H1 (cell line): ENCODE measurements at regions not wholly inside any gene's neighbourhood (a gene's known extent, or its start where the extent isn't known, plus 50 kb on each side); places are given as distances from the start of the nearest gene placed in this dataset.

ENCODE experiments used
- CTCF ChIA-PET: fragments of 300-600 bp; sonication (Branson Sonifier 250); formaldehyde crosslinking; loops from one replicate; lab custom pipeline; 2021; ENCODE audit not compliant: partially characterized antibody; lab: Charles Lee
- POLR2A ChIA-PET: fragments of 300-600 bp; sonication (Branson Sonifier 250); formaldehyde crosslinking; loops from one replicate; lab custom pipeline; 2021; ENCODE audit warnings: inconsistent platforms; ENCODE audit not compliant: partially characterized antibody; lab: Charles Lee
- DNase-seq, 2 experiments: peaks; one replicate each; pipeline versions ENCODE4 v3.0.0 to v3.0.0-alpha.2; 2010 to 2022; ENCODE audit warnings: low spot score in 2 of 2, low read depth in 1 of 2, mixed read lengths in 1 of 2
- FAIRE-seq: peaks from 2 replicates; lab custom pipeline; 2011; peaks lifted over from hg19 to GRCh38; lab: Jason Lieb, UNC
- H2AFZ ChIP-seq: 2 replicates; pipeline ENCODE4 v1.8.1; 2012; ENCODE audit warnings: low read length, inconsistent platforms
- H2AK5ac ChIP-seq: 2 replicates; pipeline ENCODE4 v1.6.1; 2013; ENCODE audit warnings: low read depth, low read length
- H2BK120ac ChIP-seq: replicated peaks from 2 replicates; pipeline ENCODE3; 2013; ENCODE audit warnings: low read depth, low read length, inconsistent platforms
- H2BK12ac ChIP-seq: 2 replicates; pipeline ENCODE4 v1.6.1; 2013; ENCODE audit warnings: low read depth, low read length
- H2BK15ac ChIP-seq: 2 replicates; pipeline ENCODE4 v1.6.1; 2013; ENCODE audit warnings: low read length
- H2BK20ac ChIP-seq: 2 replicates; pipeline ENCODE4 v1.6.1; 2013; ENCODE audit warnings: low read length
- H2BK5ac ChIP-seq: 2 replicates; pipeline ENCODE4 v1.6.1; 2013; ENCODE audit warnings: low read depth, low read length
- H3K14ac ChIP-seq: 2 replicates; pipeline ENCODE4 v1.6.1; 2013; ENCODE audit warnings: inconsistent platforms; ENCODE audit not compliant: insufficient read length
- H3K18ac ChIP-seq: 2 replicates; pipeline ENCODE4 v1.6.1; 2013; ENCODE audit warnings: low read length; ENCODE audit errors: extremely low read depth
- H3K23ac ChIP-seq: 2 replicates; pipeline ENCODE4 v1.6.1; 2013; ENCODE audit warnings: inconsistent platforms; ENCODE audit not compliant: insufficient read length
- H3K23me2 ChIP-seq: 2 replicates; pipeline ENCODE4 v1.6.1; 2013; ENCODE audit warnings: low read depth, low read length
- H3K27ac ChIP-seq: 2 replicates; pipeline ENCODE4 v1.6.1; 2011; ENCODE audit warnings: low read depth, low read length, inconsistent platforms
- H3K27me3 ChIP-seq, 4 experiments: replicated peaks in 1 of 4; 1 replicate in 1 of 4; 2 replicates in 3 of 4; pipeline versions ENCODE4 v1.6.1 to v1.8.1; 2011 to 2013; ENCODE audit warnings: low read length in 3 of 4, mild to moderate bottlenecking in 3 of 4, inconsistent platforms in 2 of 4, mixed read lengths in 2 of 4, moderate library complexity in 1 of 4; ENCODE audit not compliant: control insufficient read depth in 3 of 4, insufficient read depth in 3 of 4; ENCODE audit errors: extremely low read depth in 1 of 4
- H3K36me3 ChIP-seq, 4 experiments: 2 replicates each; pipeline versions ENCODE4 v1.6.1 to v1.8.1; 2011 to 2013; ENCODE audit warnings: mild to moderate bottlenecking in 4 of 4, low read length in 3 of 4, moderate library complexity in 2 of 4, control low read depth in 1 of 4, inconsistent platforms in 1 of 4; ENCODE audit not compliant: insufficient read depth in 4 of 4, control insufficient read depth in 2 of 4
- H3K4ac ChIP-seq: replicated peaks from 2 replicates; pipeline ENCODE3; 2013; ENCODE audit warnings: low read length, low read depth, mixed read lengths, inconsistent platforms; ENCODE audit not compliant: insufficient read length
- H3K4me1 ChIP-seq, 4 experiments: replicated peaks in 1 of 4; 1 replicate in 1 of 4; 2 replicates in 3 of 4; pipeline versions ENCODE4 v1.6.1 to v1.8.1; 2011 to 2013; ENCODE audit warnings: low read length in 3 of 4, inconsistent platforms in 2 of 4, mixed read lengths in 1 of 4; ENCODE audit not compliant: insufficient read depth in 4 of 4, control insufficient read depth in 3 of 4
- H3K4me2 ChIP-seq, 2 experiments: 2 replicates each; pipeline versions ENCODE4 v1.6.1 to v1.8.1; 2011 to 2013; ENCODE audit warnings: low read depth in 2 of 2, low read length in 2 of 2, control low read depth in 1 of 2, inconsistent platforms in 1 of 2, mild to moderate bottlenecking in 1 of 2; ENCODE audit not compliant: insufficient read depth in 1 of 2
- H3K4me3 ChIP-seq, 4 experiments: fragments of 200-600, 300-600 bp in 1 of 4; sonication (generic), shearing (Covaris generic), sonication (Bioruptor Twin) in 1 of 4; 2 replicates each; pipeline versions ENCODE4 v1.5.1 to v1.8.1; 2011 to 2016; ENCODE audit warnings: low read length in 4 of 4, low read depth in 3 of 4, control low read depth in 2 of 4, inconsistent platforms in 2 of 4, mild to moderate bottlenecking in 2 of 4, mixed read lengths in 1 of 4, moderate library complexity in 1 of 4; ENCODE audit not compliant: insufficient read depth in 2 of 4; ENCODE audit errors: extremely low read depth in 1 of 4
- H3K56ac ChIP-seq: replicated peaks from 2 replicates; pipeline ENCODE3; 2013; ENCODE audit warnings: low read depth, mild to moderate bottlenecking, mixed read lengths, low read length, inconsistent platforms; ENCODE audit not compliant: insufficient read length
- H3K79me1 ChIP-seq: 2 replicates; pipeline ENCODE4 v1.6.1; 2013; ENCODE audit warnings: low read depth, low read length, control low read depth
- H3K79me2 ChIP-seq, 2 experiments: 2 replicates each; pipeline versions ENCODE4 v1.6.1 to v1.8.1; 2012 to 2013; ENCODE audit warnings: low read length in 2 of 2, mild to moderate bottlenecking in 2 of 2, inconsistent platforms in 1 of 2; ENCODE audit not compliant: insufficient read depth in 2 of 2, control insufficient read depth in 1 of 2
- H3K9ac ChIP-seq, 4 experiments: replicated peaks in 1 of 4; 1 replicate in 1 of 4; 2 replicates in 3 of 4; pipeline versions ENCODE4 v1.6.1 to v1.8.1; 2011 to 2013; ENCODE audit warnings: low read depth in 3 of 4, low read length in 3 of 4, control low read depth in 2 of 4, mild to moderate bottlenecking in 2 of 4, moderate library complexity in 2 of 4, inconsistent platforms in 1 of 4; ENCODE audit errors: extremely low read depth in 1 of 4
- H3K9me3 ChIP-seq, 2 experiments: 2 replicates each; pipeline versions ENCODE4 v1.6.1 to v1.8.1; 2012 to 2013; ENCODE audit warnings: mild to moderate bottlenecking in 2 of 2, moderate library complexity in 2 of 2, control low read depth in 1 of 2, inconsistent platforms in 1 of 2, low read depth in 1 of 2, low read length in 1 of 2, mixed read lengths in 1 of 2; ENCODE audit not compliant: insufficient read depth in 2 of 2
- H4K20me1 ChIP-seq, 2 experiments: replicated peaks in 1 of 2; 2 replicates each; pipeline versions ENCODE3 to v1.8.1; 2011 to 2013; ENCODE audit warnings: inconsistent platforms in 2 of 2, low read length in 2 of 2, mild to moderate bottlenecking in 1 of 2; ENCODE audit not compliant: insufficient read depth in 2 of 2, control insufficient read depth in 1 of 2
- H4K5ac ChIP-seq: 2 replicates; pipeline ENCODE4 v1.6.1; 2013; ENCODE audit warnings: low read length, low read depth, mixed read lengths, inconsistent platforms; ENCODE audit not compliant: insufficient read length
- H4K8ac ChIP-seq: 2 replicates; pipeline ENCODE4 v1.8.0; 2013; ENCODE audit warnings: mild to moderate bottlenecking, moderate library complexity, low read length, inconsistent platforms; ENCODE audit not compliant: insufficient read depth; ENCODE audit errors: extremely low read depth
- H4K91ac ChIP-seq: replicated peaks from 2 replicates; pipeline ENCODE3; 2013; ENCODE audit warnings: low read length, mixed read lengths, inconsistent platforms; ENCODE audit not compliant: insufficient read length
- ATF2 ChIP-seq: IDR thresholded peaks from 2 replicates; pipeline ENCODE4 v1.6.1; 2012; ENCODE audit warnings: low read length, inconsistent platforms
- BCL11A ChIP-seq, 2 experiments: IDR thresholded peaks; one replicate each; pipeline ENCODE4 v1.6.1; 2011; ENCODE audit warnings: low read depth in 2 of 2, low read length in 2 of 2, mild to moderate bottlenecking in 2 of 2
- CBX8 ChIP-seq: fragments of 300-800, 300-1000 bp; sonication (generic); IDR thresholded peaks from 2 replicates; pipeline ENCODE4 v1.7.1; 2016; ENCODE audit warnings: low read depth, low read length, borderline replicate concordance
- EP300 ChIP-seq, 2 experiments: IDR thresholded peaks; 1 replicate in 1 of 2; 2 replicates in 1 of 2; pipeline ENCODE4 v1.6.1; 2011 to 2012; ENCODE audit warnings: low read depth in 2 of 2, low read length in 2 of 2, mild to moderate bottlenecking in 2 of 2, borderline replicate concordance in 1 of 2, inconsistent platforms in 1 of 2, moderate library complexity in 1 of 2
- HDAC2 ChIP-seq, 2 experiments: fragments of 300-600 bp in 1 of 2; sonication (generic) in 1 of 2; IDR thresholded peaks; 2 replicates each; pipeline ENCODE4 v1.6.1; 2011 to 2012; ENCODE audit warnings: low read depth in 2 of 2, low read length in 2 of 2, mild to moderate bottlenecking in 2 of 2, moderate library complexity in 2 of 2, borderline replicate concordance in 1 of 2, inconsistent platforms in 1 of 2
- JUND ChIP-seq: IDR thresholded peaks from 2 replicates; pipeline ENCODE4 v1.6.1; 2011; ENCODE audit warnings: mild to moderate bottlenecking, improper control_type of control experiment, low read length
- RAD21 ChIP-seq, 2 experiments: IDR thresholded peaks in 1 of 2; conservative IDR thresholded peaks in 1 of 2; 2 replicates each; pipeline ENCODE4 v1.6.1; 2011; ENCODE audit warnings: low read depth in 2 of 2, low read length in 2 of 2, improper control_type of control experiment in 1 of 2, inconsistent platforms in 1 of 2, mild to moderate bottlenecking in 1 of 2, moderate library complexity in 1 of 2
- SIN3A ChIP-seq, 2 experiments: IDR thresholded peaks in 1 of 2; conservative IDR thresholded peaks in 1 of 2; 2 replicates each; pipeline ENCODE4 v1.6.1; 2011 to 2012; ENCODE audit warnings: low read length in 2 of 2, improper control_type of control experiment in 1 of 2, low read depth in 1 of 2, mild to moderate bottlenecking in 1 of 2
- SP2 ChIP-seq: IDR thresholded peaks from 2 replicates; pipeline ENCODE4 v1.6.1; 2012; ENCODE audit warnings: mild to moderate bottlenecking, low read length, inconsistent platforms
- SUZ12 ChIP-seq: fragments of 200-600 bp; sonication (generic); IDR thresholded peaks from 2 replicates; pipeline ENCODE4 v1.6.1; 2012; ENCODE audit warnings: mild to moderate bottlenecking, inconsistent platforms, low read length, moderate library complexity, mixed read lengths
- WGBS, 2 experiments: shearing (Covaris generic) in 1 of 2; methylation state at CpG; one replicate each; pipeline versions ENCODE4 v1.1.6 to v1.1.7; 2013 to 2015; ENCODE audit warnings: low lambda C conversion rate in 2 of 2, mixed read lengths in 2 of 2, inconsistent platforms in 1 of 2, low coverage in 1 of 2, missing lambda C conversion rate in 1 of 2; ENCODE audit not compliant: insufficient replicate concordance in 2 of 2, insufficient coverage in 1 of 2, insufficient read length in 1 of 2; ENCODE audit errors: extremely low coverage in 1 of 2, missing lambda C conversion rate in 1 of 2; 5-methylcytosine and 5-hydroxymethylcytosine counted together
- TF ChIP-seq, protein P1 (sequence below): IDR thresholded peaks from 2 replicates; pipeline ENCODE4 v1.6.1; 2011; ENCODE audit warnings: low read depth, mild to moderate bottlenecking, low read length; ENCODE audit not compliant: insufficient read depth

DNA sequence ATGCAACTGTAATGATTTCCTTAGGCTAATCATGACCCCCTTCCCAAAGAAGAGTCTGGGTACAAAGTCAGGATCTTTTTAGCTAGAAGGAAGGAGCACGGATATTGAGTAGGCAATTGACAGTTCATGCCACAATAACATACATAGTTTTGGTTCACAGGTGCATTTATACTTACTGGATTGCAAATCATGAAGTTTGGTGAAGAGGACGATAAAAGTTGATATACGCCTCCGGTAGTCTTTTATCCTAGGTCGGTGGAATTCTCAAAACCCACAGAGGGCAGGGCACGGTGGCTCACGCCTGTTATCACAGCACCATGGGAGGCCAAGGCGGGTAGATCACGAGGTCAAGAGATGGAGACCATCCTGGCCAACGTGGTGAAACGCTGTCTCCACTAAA, 265.4 kb upstream of the PRMT6 start:
- H3K79me1 ChIP-seq: no peaks in the 10 kb centered on the region
- H2BK15ac ChIP-seq: no peak overlapping the region
- H2BK12ac ChIP-seq: no peak overlapping the region
- 98% methylated on average over 11 of the region's 11 CpGs; no CpG with 5 or more reads in 1 of the 2 experiments for WGBS, 2 experiments
- no peak overlapping the region for H2AK5ac ChIP-seq
- CTCF ChIA-PET: no interaction called here
- no peak overlapping the region for H3K4me2 ChIP-seq
- H3K14ac ChIP-seq: no peak overlapping the region
- POLR2A ChIA-PET: no interaction called here
- no peaks in the 10 kb centered on the region for H3K79me2 ChIP-seq
- FAIRE-seq (no peak), DNase-seq (no peak)
- H4K91ac ChIP-seq: no peak overlapping the region
- no peaks in the 10 kb centered on the region for H3K4me1 ChIP-seq
- H3K23ac ChIP-seq: no peak overlapping the region
- H3K36me3 ChIP-seq: no peaks in the 10 kb centered on the region
- no peaks in the 10 kb centered on the region for H3K23me2 ChIP-seq
- H3K4me3 ChIP-seq: no peak overlapping the region
- no peak overlapping the region for H3K4ac ChIP-seq
- H2BK20ac ChIP-seq: no peak overlapping the region
- H3K56ac ChIP-seq: no peak overlapping the region
- no peak overlapping the region for H4K5ac ChIP-seq
- H2BK120ac ChIP-seq: no peak overlapping the region
- H3K27ac ChIP-seq: no peak overlapping the region
- no peaks in the 10 kb centered on the region for H4K20me1 ChIP-seq
- H4K8ac ChIP-seq: no peak overlapping the region
- H3K18ac ChIP-seq: no peak overlapping the region
- H2AFZ ChIP-seq: no peak overlapping the region
- H2BK5ac ChIP-seq: no peak overlapping the region
- H3K9ac ChIP-seq: no peak overlapping the region
- H3K27me3 ChIP-seq: no peaks in the 10 kb centered on the region
- H3K9me3 ChIP-seq: no peaks in the 10 kb centered on the region
- TF ChIP-seq HDAC2 (IDR thresholded peaks at IDR 0.05; ENCODE audit: borderline replicate concordance in 1 of 2, low read depth in 2 of 2, low read length in 2 of 2) (no peak), EP300 (IDR thresholded peaks at IDR 0.05; ENCODE audit: borderline replicate concordance in 1 of 2, low read depth in 2 of 2, low read length in 2 of 2) (no peak), CBX8 (no peak), SP2 (no peak), BCL11A (IDR thresholded peaks at IDR 0.05; ENCODE audit: low read depth in 2 of 2, low read length in 2 of 2) (no peak), SIN3A (conservative IDR thresholded peaks at IDR 0.05 in 1 of 2, IDR thresholded peaks at IDR 0.05 in 1 of 2; ENCODE audit: low read depth in 1 of 2, low read length in 2 of 2) (no peak), JUND (no peak), SUZ12 (no peak), RAD21 (IDR thresholded peaks at IDR 0.05 in 1 of 2, conservative IDR thresholded peaks at IDR 0.05 in 1 of 2; ENCODE audit: low read depth in 2 of 2, low read length in 2 of 2) (no peak), ATF2 (no peak)
- TF ChIP-seq, protein P1, sequence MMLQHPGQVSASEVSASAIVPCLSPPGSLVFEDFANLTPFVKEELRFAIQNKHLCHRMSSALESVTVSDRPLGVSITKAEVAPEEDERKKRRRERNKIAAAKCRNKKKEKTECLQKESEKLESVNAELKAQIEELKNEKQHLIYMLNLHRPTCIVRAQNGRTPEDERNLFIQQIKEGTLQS: no peak
